HT-29 (cell line): ENCODE measurements at regions not wholly inside any gene's neighbourhood (a gene's known extent, or its start where the extent isn't known, plus 50 kb on each side); places are given as distances from the start of the nearest gene placed in this dataset.

ENCODE experiments used
- DNase-seq: peaks from one replicate; pipeline ENCODE4 v3.0.0-alpha.2; 2015; ENCODE audit warnings: low spot score

DNA sequence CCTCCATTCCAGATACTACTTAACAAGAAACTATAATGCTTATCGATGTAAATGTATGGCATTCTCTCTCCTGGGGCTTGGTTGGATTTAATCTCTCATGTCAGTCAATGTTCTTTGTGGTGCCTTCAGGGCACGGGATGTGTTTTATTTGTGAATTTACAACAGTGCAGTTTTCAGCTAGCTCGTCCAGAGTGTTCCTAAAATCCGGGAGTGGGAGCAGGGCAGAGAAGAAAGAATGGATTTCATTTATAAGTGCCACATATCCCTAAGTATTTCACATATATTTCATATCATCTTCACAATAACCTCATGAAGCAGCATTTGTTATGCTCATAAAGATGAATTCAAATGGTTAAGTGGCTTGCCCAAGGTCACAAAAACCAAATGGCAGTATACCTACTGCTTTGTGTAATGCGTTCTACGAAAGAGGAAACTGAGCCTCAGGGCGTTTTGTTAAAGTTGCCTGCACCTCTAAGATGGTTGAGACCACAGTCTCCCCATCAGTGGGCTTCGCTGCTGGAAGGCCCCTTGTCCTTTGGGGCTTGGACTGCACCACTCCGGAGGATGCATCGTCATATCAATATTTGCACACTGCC, 134.7 kb upstream of the MGAT5 start:
- DNase-seq = no peak

DNA sequence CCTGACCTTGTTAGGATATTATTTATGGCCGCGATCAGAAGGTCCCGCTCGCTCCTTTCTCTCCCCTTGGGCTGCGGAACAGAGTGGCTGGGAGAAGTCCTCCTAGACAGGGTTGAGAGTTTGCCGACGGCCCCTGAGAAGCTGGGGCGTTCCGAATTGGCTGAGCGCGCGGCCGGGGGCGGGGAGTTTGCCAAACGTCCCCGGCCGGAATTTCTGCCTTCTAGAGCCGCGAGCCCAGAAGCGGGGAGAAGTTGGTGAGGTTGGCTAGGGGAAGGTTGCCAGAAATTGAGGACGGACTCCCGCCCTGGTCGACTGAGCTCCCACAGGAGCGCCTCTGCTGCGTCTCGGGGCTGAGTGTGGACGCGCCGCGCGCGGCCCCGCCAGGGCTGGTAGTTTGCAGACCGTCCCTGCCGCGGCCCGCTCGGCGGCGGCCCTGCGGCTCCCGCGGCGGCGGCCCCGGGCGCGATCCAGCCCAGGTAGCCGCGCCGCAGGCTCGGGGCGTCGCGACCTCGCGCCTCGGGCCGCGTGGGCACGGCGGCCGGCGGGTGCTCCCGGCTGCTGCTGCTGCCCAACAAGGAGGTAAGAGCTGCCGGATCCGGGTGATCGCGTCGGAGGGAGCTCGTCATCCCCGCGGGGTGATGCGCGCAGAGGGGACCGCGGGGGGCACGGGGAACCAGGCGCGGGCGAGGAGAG, 134.0 kb upstream of the MGAT5 start:
- peak; percentile 94 for DNase-seq

DNA sequence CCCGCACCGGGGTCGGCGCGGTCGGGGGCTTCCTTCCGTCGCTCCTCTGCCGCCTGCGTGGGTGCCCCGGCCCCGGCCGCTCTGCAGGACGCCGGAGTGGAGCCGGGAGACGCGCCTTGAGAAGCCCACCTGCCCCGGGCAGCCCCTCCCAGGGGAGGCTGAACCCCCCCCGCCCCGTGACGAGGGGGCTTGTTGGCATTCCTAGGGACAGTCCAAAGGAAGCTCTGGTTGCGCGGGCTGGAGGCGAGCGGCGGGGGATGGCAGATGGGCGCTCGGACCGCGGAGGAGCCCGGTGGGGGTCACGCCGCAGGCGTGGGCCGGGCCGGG, 133.5 kb upstream of the MGAT5 start:
- no peak for DNase-seq

DNA sequence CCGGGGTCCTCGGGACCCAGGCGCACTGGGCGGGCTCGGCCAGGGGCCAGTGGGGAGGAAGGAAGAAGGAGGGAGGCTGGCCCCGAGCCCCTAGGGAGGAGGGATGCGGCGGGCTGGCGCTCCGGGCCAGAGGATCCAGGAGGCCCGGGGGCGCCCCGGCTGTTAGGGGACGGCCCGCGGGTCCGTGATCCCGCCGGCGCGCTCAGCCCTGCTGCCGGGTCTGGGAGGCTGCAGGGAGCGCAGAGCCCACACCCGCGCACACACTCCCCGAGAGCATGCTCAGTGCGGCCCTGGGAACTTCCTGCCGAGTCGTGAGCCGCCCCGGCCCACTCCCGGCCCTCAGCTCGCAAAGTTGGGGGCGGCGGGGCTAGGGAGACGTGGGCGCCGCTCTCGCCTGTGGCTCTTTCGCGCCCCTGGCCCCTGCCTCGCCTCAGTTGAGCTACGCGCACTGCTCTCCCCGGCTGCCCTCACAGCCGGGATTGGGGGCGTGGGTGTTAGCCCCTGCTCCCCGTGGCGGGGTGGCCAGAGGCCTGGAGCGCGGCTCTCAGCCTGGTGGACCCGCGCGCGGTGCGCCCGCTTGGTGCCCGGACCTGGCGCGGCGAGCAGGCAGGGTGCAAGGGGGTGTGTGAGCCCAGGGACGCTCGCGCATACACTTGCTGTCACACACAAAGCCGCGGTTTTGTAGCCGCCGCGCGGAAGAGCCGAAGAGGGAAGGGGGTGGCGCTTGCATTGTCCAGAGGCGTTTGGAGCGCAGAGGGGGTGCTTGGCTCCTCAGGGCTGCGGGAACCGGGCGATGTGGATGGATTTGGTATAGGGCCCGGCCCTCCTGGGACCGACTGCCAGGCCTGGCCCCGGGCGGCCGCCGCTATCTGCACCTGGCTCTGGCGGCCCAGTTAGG, 132.9 kb upstream of the MGAT5 start:
- peak; percentile 35 for DNase-seq

DNA sequence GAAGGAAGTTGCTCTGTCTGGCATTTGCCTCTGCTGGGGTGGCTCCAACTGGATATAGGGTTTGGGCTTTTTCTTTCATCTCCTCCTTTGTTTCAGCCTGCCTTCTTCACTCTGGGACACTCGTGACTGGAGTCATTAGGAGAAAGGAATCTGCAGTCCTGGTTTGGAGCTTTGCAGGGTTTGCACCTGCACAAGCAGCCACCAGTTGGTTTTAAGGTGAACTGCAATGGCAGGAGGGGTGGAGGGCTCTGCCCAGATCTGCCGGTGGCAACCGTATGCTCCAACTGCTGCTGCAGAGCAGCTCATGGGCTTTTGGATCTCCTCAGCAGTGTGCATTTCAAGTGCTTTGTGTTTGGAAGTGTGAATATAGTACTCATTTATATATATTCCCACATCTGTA, 131.3 kb upstream of the MGAT5 start:
- DNase-seq = peak; percentile 55

DNA sequence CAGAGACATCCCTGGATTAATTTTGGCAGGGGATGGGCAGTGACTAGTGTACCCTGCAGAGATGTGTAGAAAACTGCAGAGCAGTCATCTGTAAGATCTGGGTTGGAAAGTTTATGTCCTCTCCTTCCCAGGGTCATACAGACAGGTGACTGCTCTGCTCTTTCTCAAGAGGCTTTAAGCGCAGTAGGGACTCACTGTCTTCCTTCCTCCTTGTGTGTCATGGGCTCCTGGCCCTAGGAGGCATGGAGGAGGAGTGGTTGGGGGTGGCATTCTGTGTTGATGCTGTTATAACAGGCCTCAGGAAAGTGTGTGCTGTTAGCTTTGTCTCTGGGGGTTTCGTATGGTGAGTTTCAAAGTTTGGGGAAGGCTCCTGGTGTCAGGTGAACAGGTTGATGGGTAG, 130.5 kb upstream of the MGAT5 start:
- DNase-seq = no peak

DNA sequence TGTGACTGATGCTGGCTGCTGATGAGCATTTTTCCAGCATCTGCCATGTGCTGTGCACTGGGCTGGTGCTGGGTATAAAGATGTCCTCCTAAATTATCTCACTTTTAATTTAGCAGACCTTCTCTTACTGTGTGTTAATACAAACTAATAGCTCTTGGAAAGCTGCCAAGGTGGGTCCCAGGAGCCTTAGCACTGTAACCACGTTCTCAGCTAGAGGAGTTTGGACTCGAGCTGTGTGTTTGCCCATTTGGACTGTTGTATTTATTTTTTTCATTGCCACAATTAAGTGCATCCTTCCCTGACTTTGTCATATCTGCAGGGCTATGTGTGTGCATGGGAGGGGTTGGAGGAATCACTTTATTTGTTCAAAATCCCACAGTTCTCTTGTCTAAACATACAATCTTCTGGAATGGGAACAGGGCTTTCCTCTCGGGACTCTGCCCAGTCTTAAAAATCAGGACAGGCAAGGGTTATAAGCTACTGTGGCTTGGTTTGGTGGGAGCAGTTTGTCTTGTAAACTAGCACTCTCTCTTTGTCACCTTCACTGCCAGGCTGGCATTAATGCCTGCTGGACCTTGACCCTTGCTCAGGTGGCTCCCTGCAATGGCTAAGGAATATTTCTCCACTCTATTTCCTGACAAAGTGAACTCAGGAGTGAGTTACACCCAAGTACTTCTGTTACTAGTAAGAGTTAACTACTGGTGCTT, 129.7 kb upstream of the MGAT5 start:
- peak; percentile 59 for DNase-seq

DNA sequence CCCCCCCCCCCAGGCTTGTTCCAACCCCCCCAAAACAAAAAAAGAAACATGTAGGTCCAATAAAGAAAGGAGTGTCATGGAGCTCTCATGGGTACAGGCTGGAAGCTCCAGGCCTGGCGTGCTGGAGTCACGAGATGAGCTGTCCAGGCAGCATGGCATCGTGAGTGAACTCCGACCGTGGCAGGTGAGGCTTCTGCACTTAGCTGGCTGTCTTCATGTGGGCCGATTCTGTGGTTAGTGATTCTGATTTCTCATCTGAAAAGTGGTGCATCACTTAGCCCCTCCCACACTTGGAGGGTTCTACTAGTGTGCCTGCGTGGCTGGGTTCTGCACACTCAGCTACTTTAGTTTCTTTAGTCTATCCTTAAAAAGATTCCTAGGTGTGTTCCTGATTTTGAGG, 126.4 kb upstream of the MGAT5 start:
- DNase-seq = no peak

DNA sequence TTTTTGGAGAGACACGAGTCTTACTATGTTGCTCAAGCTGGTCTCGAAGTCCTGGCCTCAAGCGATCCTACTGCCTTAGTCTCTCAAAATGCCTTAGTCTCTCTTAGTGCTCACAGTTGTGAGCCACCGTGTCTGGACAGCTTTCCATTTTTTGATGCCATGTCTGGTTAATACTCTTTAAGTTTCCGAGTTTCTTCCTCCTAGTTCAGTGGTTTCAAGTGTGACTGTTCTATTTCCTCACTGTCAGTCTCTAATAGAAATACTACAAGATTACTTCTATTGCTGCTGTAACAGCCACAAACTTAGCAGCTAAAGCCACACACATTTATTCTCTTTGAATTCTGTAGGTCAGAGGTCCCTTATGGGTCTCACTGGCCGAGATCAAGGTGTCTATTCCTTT, 125.1 kb upstream of the MGAT5 start:
- DNase-seq = no peak

DNA sequence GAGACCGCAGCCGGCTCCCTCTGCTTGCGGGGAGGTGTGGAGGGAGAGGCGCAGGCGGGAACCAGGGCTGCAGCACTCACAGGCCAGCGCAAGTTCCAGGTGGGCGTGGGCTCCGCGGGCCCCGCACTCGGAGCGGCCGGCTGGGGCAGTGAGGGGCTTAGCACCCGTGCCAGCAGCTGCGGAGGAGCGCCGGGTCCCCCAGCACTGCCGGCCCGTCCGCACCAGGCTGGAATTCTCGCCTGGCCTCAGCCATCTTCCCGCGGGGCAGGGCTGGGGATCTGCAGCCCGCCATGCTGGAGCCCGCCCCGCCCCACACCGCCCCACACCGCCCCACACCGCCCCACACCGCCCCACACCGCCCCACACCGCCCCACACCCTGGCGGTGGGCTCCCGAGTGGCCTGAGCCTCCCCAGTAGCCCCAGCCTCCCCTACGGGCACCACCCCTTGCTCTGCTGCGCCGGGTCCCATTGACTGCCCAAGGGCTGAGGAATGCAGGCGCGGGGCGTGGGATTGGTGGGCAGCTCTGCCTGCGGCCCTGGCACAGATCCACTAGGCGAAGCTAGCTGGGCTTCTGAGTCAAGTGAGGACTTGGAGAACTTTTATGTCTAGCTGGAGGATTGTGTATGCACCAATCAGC, 123.9 kb upstream of the MGAT5 start:
- DNase-seq = no peak

DNA sequence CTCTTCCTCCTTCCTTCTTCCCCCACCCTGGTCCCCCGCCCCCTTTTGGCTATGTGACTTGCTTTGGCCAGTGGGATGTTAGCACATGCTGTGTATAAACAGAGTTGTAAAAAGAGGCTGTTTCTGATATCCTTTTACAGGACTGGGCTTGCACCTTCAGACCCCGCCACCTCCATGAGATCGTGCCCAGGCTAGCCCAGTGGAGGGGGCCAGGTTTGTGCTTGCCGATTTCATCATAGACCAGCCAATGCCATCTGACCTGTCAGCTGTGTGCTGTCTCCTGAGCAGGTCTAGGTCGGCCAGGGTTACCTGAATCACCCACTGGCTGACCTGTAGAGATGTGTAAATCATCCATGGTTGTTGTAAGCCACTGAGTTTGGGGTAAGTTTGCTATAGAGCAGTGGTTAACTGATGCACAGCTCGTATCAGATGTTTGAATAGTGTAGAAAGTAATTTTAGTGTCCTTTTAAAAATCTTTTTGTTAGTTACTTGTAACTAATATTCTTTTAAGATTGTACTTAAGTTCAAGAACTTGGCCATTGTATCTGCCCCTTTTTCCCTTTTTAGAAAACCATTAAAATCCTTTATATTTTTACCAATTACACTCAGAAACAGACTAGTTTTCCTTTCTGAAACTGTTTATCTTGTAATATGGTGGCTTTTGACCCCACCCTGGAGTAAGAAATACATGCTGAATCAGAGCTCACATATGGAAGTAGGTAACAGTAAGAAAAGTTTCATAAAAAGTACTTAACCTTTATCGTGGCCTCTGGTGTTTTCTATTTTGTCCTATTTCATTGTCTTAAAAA, 122.0 kb upstream of the MGAT5 start:
- no peak for DNase-seq

DNA sequence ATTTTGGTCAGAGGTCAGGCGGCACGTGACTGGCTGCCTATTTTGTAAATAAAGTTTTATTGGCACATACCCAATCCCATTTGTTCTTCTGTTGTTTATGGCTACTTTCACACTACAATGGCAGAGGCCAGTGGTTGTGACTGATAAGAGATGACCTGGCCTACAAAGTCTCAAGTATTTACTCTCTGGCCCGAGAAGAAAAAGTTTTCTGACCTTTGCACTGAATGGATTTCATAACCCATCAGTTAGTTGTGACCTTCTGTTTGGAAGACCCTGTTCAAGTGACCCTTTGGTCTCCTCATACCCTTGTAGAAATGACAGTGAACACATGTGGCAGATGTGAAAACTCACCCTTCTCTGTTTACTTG, 121.4 kb upstream of the MGAT5 start:
- no peak for DNase-seq

DNA sequence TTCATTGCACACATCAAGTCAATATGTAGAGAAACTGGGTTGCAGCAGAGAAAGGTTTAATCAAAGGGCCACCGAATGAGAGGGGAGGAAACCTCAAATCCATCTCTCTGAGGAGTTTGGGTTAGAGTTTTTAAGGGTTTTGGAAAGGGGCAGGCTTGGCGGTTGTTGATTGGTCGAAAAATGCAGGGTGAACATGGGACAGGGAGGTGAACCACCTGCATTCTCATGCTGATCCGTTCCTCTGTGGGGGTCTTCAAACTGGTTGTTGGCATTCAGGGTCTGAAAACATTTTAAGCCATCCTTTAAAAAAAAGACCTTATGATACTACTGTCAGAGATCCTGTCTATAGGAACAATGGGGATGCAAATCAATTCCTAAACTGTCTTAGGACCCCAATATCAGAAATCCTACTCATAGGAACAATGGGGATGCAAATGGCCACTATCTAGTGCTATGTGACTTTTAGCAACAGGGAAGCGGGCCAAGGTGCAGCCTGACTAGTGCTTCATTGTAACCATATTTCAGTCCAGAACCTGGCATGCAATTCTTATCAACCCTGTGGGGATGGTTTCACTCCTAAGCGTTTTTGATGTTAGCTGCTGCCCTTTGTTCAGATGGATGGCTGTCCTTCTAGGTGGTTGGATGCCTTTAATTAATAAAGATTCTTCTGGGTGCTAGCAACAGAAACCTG, 120.1 kb upstream of the MGAT5 start:
- no peak for DNase-seq

DNA sequence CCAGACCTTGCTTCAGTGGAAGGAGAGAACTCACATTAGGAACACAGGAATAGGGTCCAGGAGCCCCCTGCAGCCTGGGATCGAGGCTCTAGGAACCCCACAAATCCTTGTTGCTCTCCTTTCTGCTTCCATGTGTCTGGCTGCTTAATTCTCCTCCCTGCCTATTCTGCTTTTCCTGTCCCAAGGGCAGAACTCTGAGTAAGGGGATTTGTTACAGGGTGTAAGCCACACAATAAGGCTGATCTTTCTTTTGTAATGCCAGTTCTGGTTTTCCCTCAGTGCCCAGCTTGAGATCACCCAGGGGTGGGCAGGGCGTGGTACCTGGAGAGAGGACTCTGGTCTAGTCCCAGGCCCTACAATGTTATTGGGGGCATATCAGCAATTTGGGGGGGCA, 119.6 kb upstream of the MGAT5 start:
- no peak for DNase-seq

DNA sequence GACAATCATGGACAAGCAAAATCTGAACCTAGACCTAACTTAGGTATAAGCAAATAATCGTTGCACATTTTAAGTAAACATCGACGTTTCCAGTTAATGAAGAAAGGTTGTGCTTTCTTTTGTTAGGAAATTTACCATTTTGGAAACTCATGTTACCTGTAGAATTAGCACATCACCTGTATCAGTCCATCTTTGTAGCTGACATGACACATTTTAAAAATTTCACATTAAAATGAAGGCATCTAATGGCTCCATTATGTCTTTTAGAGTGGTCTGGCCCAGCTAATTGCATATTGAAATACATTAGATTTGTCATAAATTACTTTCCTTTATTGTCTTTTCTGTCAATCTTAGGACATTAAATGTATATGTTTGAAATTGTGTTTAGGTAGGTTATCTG, 119.0 kb upstream of the MGAT5 start:
- no peak for DNase-seq

DNA sequence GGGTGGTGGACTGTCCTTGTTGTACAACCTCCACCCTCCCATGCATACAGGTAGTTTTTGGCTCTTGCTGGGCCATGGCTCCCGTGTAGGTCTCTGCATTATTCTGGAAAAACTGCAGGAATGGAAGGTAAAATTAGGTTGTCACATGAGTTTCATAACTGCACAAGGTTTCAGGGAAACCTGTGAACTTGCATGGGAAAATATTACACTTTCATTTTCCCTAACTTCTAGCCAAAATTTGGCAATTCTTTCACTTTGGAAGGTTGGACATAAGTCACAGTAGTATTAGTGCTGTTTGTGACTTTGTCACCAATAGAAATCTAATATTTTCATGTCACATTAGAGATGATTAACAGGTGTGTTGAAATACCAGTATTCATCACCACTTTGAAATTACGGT, 118.1 kb upstream of the MGAT5 start:
- DNase-seq = no peak

DNA sequence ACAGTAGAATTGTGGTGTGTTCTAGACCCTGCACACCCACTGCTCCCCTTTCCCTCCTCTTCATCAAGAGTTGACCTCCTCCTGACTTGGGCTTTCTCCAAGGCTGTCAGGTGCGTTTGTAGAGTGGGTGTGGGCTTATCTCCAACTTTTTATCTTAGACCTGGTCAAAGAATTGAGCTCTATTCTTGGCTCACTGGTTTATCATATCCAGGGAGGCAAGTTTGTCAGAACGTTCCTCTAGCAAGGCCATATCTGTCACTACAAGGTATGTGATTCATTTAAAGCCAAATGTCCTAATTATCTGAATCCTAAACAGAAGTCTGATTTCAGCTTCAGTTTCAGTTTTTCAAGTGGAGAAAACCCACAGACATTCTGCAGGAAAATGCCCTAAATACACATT, 117.1 kb upstream of the MGAT5 start:
- DNase-seq = no peak

DNA sequence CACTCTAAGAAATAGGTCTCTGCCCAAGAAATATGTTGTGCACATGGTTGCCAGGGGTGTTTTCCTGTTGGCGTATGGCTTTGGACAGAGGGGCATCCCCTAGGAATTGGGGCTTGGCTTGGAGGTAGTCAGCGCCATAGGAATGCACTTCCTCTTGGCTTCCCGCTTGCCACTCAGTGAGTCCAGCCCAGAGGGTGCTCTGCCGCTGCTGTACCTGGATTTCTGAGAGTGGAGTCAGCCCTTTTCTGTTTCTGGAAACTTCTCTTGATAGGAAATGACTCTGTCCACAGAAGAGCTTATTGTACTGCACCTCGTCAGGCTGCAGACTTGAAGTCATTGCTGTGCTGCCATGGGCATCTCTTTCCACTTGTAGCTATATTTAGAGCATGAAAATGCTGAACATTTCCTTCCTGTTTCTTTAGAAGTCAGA, 116.7 kb upstream of the MGAT5 start:
- DNase-seq = no peak

DNA sequence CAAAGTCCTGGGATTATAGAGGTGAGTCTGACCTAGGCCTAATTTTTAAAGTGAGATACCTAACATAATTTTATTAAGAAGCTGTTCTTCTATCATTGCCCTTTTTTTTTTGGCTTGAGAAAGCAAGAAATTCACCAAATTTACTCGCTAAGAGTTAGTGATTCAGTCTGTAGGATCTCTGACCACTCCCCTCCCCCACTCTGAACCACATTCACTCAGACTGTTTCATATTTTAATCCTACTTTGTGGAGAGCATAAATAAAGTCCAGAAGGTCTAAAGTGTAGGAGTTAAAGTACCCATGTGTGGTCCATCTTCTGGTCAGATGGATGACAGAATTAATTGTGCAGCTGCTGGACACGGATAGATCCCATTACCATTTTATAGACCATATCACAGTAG, 115.8 kb upstream of the MGAT5 start:
- no peak for DNase-seq

DNA sequence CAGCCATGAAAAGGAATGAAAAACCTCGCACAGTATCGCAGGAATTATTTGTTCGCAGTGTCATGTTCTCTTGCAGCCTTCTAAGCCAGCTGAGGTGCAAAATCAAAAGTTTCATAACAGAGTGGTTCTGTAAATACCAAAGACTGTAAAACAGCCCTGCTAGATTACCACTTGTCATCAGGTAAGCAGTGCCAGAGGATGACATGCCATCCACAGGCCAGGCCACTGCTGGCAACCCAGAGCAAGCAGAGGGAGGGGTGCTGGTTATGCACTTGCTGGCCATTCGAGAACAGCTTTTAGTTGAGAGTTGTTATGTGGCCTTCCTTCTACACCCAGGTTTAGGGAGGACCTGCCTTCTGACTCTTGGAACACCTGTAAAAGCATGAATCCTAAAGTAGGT, 114.3 kb upstream of the MGAT5 start:
- DNase-seq = no peak
